Breast epithelium (tissue), 4 donors: ENCODE measurements at regions not wholly inside any gene's neighbourhood (a gene's known extent, or its start where the extent isn't known, plus 50 kb on each side); places are given as distances from the start of the nearest gene placed in this dataset.
"Not testable (repeated sequence)": the region's sequence is repeated elsewhere in the genome, so short reads cannot be mapped to it uniquely, and the experiment has no call there.

Source experiments
- DNase-seq, 2 donors: peaks; one replicate each; pipeline ENCODE4 v3.0.0-alpha.2; 2019; ENCODE audit warnings: low spot score in 2 of 2
- H3K27ac ChIP-seq, 2 donors: fragments of 200-600 bp; sonication (generic) in 1 of 2; one replicate each; pipeline ENCODE4 v1.5.1; 2016 to 2019; ENCODE audit warnings: mild to moderate bottlenecking in 1 of 2
- H3K27me3 ChIP-seq, 2 donors: fragments of 200-600 bp; sonication (generic) in 1 of 2; one replicate each; pipeline versions ENCODE4 v1.5.1 to v1.6.0; 2017 to 2019; ENCODE audit warnings: control low read depth in 1 of 2, mild to moderate bottlenecking in 1 of 2
- H3K36me3 ChIP-seq: fragments of 200-600 bp; one replicate; pipeline ENCODE4 v1.5.1; 2019
- H3K4me1 ChIP-seq, 2 donors: fragments of 200-600 bp; sonication (generic); one replicate each; pipeline ENCODE4 v1.5.1; 2016 to 2019; ENCODE audit warnings: control low read depth in 1 of 2
- H3K4me3 ChIP-seq, 3 donors: fragments of 200-600 bp; sonication (generic); 1 replicate in 2 of 3; 2 replicates in 1 of 3; pipeline ENCODE4 v1.5.1; 2016 to 2019; ENCODE audit warnings: mild to moderate bottlenecking in 3 of 3, moderate library complexity in 2 of 3
- H3K9me3 ChIP-seq, 2 donors: fragments of 200-600 bp; sonication (generic) in 1 of 2; one replicate each; pipeline ENCODE4 v1.5.1; 2016 to 2019; ENCODE audit warnings: control low read depth in 1 of 2
- POLR2A ChIP-seq: fragments of 450-650 bp; IDR thresholded peaks from one replicate; pipeline ENCODE4 v1.6.1; 2016; ENCODE audit warnings: antibody characterized with exemption, mild to moderate bottlenecking, moderate library complexity
- POLR2AphosphoS5 ChIP-seq, 3 donors: sonication (generic); formaldehyde crosslinking; IDR thresholded peaks; one replicate each; pipeline ENCODE4 v1.6.1; 2017; ENCODE audit warnings: antibody characterized with exemption in 3 of 3
- intact Hi-C: fragments of 100-400 bp; cut with DNase I; formaldehyde crosslinking; loops from one replicate; pipeline ENCODE4 v1.15.1; 2023; ENCODE audit warnings: low total_unique reads
- TF ChIP-seq, protein P1 (sequence below), 3 donors: fragments of 450-650 bp; IDR thresholded peaks; one replicate each; pipeline ENCODE4 v1.5.1; 2016 to 2017; ENCODE audit warnings: antibody characterized with exemption in 3 of 3, mild to moderate bottlenecking in 3 of 3, moderate library complexity in 3 of 3

DNA sequence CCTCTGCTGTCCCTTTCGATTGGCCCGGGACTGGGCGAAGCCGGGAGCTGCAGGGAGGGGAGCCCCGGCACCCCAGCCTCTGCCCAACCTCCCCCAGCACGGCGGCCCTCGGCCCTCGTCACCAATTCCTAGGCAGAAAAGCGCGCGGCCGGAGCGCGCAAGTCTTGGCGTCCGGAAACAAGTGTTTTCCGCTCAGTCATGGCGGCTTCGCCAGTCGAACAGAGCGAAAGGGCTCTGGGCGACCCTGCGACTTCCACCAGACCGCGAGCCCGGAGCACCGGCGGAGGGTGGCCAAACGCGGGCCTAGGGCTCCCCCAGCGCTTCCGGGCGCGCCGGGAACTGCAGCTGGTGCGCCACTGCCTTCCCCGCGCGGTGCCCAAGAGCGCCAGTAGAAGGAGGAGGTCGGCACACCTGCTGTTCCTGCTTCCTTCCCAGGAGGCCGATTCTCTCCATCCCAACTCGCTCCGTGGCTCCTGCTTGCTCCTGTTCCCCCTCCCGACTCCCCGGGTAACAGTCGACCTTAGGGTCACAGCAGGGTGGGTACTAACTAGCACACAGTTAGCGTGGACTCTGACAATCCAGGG lies 729.9 kb downstream of the ZWINT start:
- Histone ChIP-seq H3K27me3 (peaks cover 0 to 40% of the 10 kb centered on the region in 2 donors), H3K36me3 (no peaks in the 10 kb centered on the region), H3K4me1 (no peaks in the 10 kb centered on the region), H3K4me3 (peak overlapping the region; percentile 41 to 59 (median 53)), H3K27ac (no peak overlapping the region), H3K9me3 (no peaks in the 10 kb centered on the region)
- DNase-seq, result peak in 1 of 2 donors; percentile 55
- TF ChIP-seq, protein P1, sequence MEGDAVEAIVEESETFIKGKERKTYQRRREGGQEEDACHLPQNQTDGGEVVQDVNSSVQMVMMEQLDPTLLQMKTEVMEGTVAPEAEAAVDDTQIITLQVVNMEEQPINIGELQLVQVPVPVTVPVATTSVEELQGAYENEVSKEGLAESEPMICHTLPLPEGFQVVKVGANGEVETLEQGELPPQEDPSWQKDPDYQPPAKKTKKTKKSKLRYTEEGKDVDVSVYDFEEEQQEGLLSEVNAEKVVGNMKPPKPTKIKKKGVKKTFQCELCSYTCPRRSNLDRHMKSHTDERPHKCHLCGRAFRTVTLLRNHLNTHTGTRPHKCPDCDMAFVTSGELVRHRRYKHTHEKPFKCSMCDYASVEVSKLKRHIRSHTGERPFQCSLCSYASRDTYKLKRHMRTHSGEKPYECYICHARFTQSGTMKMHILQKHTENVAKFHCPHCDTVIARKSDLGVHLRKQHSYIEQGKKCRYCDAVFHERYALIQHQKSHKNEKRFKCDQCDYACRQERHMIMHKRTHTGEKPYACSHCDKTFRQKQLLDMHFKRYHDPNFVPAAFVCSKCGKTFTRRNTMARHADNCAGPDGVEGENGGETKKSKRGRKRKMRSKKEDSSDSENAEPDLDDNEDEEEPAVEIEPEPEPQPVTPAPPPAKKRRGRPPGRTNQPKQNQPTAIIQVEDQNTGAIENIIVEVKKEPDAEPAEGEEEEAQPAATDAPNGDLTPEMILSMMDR (IDR thresholded peaks at IDR 0.05), result peak in 2 of 3 donors; percentile 22 to 52
- TF ChIP-seq POLR2A, result no peak
- intact Hi-C loops, result no loop called here

DNA sequence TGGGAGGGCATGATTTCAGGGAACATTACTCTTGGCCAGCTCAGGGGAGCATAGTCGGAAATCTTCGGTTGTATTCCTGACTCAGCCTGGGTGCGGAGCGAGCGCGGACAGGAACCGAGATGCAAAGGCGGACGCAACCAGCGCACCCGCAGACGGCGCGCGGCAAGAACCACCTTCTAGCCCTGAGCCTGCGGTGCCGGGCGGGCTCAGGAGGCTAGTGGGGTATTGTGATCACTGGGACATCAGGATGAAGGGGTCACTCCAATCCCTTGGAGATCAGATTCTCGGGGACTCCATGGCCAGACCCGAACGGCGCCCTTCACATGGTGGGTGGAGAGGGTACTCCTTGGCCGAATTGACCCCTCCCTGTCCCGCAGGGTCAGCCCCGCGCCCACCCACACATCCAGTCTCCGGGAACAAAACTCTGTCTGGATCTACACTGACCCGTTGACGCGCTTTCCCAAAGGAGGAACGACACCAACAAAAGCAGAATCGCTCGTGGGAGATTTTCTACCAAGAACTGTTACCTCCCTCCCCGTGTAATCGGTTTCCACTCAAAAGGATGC lies 730.5 kb downstream of the ZWINT start:
- no peak for DNase-seq
- Histone ChIP-seq H3K9me3 (no peaks in the 10 kb centered on the region), H3K27ac (no peak overlapping the region), H3K4me3 (peak overlapping the region; percentile 41 to 59 (median 53)), H3K27me3 (peaks cover 0 to 40% of the 10 kb centered on the region in 2 donors), H3K4me1 (no peaks in the 10 kb centered on the region), H3K36me3 (no peaks in the 10 kb centered on the region)
- intact Hi-C loops, result no loop called here
- TF ChIP-seq POLR2A, result no peak

DNA sequence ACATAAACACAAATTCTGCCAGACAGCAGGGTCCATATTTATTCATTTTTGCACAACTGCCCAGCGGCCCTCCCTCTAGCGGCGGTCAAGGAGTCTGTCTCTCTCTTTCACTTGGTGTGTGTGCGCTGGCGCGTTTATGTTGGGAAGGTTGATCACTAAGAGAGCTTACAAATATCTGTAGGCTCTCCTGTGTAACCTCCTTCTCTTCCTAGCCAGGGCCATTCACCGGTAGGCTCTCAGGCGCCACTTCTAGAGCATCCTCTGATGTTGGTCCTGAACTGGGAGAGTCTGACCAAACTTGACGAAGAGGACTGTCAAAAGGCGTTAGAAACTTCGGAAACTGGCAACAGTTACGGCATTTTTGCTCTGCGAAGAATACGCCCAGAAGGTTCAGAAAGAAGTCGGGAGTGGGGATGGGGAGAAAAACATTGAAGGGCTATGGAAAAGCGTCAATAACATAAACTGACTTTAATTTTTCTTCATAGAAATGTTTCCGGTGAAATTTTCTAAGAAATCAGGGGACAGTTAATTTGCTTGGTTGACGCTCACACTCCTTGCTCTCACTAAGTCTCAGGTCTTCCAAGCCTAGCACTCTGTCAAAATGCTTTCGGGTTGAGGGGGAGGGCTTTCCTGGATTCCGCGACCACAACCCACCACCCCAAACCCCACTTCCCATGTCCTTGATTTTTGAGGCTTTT lies 731.1 kb downstream of the ZWINT start:
- Histone ChIP-seq H3K27me3 (peaks cover 0 to 40% of the 10 kb centered on the region in 2 donors), H3K4me3 (peak overlapping the region; percentile 41 to 59 (median 53)), H3K27ac (no peak overlapping the region), H3K36me3 (no peaks in the 10 kb centered on the region), H3K4me1 (no peaks in the 10 kb centered on the region), H3K9me3 (no peaks in the 10 kb centered on the region)
- peak in 1 of 2 donors; percentile 49 for DNase-seq
- intact Hi-C loops, result no loop called here
- TF ChIP-seq POLR2AphosphoS5 (IDR thresholded peaks at IDR 0.05) (no peak), POLR2A (no peak)
- TF ChIP-seq, protein P1 (IDR thresholded peaks at IDR 0.05), result no peak

DNA sequence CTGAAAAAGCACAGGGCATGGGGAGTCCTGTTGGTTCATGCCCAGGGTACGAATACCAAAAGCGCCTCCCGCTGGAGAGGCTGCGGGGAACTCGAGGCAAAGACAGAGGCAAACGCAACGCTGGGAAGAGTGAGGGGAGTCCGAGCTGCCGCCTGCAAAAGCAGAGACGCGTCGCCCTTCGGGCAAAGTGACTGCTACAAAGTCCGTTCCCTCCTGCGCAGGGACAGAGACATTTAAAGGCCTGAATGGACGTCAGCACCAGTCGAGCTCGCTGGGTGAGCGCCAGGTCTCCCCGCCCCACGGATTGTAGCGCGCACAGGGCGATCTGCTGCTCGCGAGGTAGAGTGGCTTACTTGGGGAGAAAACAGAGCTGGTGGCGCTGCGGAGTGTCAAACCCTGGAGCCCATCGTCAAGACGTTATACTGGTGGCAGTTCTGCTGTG lies 732.8 kb downstream of the ZWINT start:
- Histone ChIP-seq H3K4me3 (peak overlapping the region; percentile 24 to 56 (median 24)), H3K36me3 (no peaks in the 10 kb centered on the region), H3K27ac (no peak overlapping the region), H3K4me1 (no peaks in the 10 kb centered on the region), H3K27me3 (peaks cover 0 to 40% of the 10 kb centered on the region in 2 donors), H3K9me3 (no peaks in the 10 kb centered on the region)
- peak in 1 of 2 donors; percentile 48 for DNase-seq
- intact Hi-C loops, result no loop called here
- TF ChIP-seq POLR2AphosphoS5 (IDR thresholded peaks at IDR 0.05), result no peak
- TF ChIP-seq, protein P1 (IDR thresholded peaks at IDR 0.05), result no peak
- TF ChIP-seq POLR2A, result no peak

DNA sequence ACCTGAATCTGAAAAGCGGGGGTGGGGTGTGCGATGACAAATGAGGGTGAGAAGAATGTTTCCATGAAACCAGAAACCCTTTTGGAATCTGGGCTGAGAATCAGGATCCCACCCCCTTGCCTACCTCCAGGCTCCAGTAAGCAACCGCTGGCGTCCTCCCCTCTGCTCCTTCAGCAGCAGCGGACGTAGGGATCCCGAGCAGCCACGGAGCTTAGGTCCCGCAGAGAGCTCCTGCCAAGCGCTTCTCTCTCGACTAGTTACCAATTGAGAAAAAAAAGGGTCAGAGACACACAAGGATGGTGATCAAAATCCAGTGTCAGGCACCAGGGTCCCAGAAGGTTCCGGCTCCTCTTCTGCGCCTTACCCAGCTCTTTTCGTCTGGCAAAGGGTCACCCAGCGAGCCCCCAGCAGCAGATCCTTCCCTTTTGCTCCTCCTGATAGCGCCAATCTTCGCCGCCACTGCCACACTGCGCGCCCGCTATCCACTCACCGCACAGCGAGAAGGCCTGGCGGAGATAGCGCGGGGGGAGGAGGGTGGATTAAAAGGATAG lies 733.5 kb downstream of the ZWINT start:
- no peak for DNase-seq
- Histone ChIP-seq H3K9me3 (no peaks in the 10 kb centered on the region), H3K27ac (no peak overlapping the region), H3K36me3 (no peaks in the 10 kb centered on the region), H3K4me3 (peak overlapping the region; percentile 24 to 56 (median 24)), H3K4me1 (no peaks in the 10 kb centered on the region), H3K27me3 (peaks cover 0 to 40% of the 10 kb centered on the region in 2 donors)
- intact Hi-C loops, result no loop called here
- TF ChIP-seq POLR2AphosphoS5 (IDR thresholded peaks at IDR 0.05) (no peak), POLR2A (no peak)
- TF ChIP-seq, protein P1 (IDR thresholded peaks at IDR 0.05), result no peak

DNA sequence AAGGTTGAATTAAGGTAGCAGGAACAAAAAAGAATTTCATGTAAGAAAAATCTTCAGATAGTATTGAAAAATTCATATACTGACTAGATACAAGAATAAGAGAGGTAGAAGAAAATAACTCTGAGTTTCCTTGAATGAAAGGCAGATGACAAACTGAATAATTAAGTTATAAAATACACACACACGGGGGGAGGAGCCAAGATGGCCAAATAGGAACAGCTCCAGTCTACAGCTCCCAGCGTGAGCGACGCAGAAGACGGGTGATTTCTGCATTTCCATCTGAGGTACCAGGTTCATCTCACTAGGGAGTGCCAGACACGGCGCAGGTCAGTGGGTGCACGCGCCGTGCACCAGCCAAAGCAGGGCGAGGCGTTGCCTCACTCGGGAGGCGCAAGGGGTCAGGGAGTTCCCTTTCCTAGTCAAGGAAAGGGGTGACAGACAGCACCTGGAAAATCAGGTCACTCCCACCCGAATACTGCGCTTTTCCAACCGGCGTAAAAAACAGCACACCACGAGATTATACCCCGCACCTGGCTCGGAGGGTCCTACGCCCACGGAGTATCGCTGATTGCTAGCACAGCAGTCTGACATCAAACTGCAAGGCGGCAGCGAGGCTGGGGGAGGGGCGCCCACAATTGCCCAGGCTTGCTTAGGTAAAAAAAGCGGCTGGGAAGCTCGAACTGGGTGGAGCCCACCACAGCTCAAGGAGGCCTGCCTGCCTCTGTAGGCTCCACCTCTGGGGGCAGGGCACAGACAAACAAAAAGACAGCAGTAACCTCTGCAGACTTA lies 759.2 kb downstream of the ZWINT start:
- H3K4me1 ChIP-seq, H3K27me3 ChIP-seq, DNase-seq, H3K36me3 ChIP-seq, H3K27ac ChIP-seq, intact Hi-C loops, H3K9me3 ChIP-seq: not testable (repeated sequence)
- peak overlapping the region; percentile 11 to 46 (median 23) for H3K4me3 ChIP-seq
